H1 (cell line): ENCODE measurements at regions not wholly inside any gene's neighbourhood (a gene's known extent, or its start where the extent isn't known, plus 50 kb on each side); places are given as distances from the start of the nearest gene placed in this dataset.

Source experiments
- CTCF ChIA-PET: fragments of 300-600 bp; sonication (Branson Sonifier 250); formaldehyde crosslinking; loops from one replicate; lab custom pipeline; 2021; ENCODE audit not compliant: partially characterized antibody; lab: Charles Lee
- POLR2A ChIA-PET: fragments of 300-600 bp; sonication (Branson Sonifier 250); formaldehyde crosslinking; loops from one replicate; lab custom pipeline; 2021; ENCODE audit warnings: inconsistent platforms; ENCODE audit not compliant: partially characterized antibody; lab: Charles Lee
- DNase-seq, 2 experiments: peaks; one replicate each; pipeline versions ENCODE4 v3.0.0 to v3.0.0-alpha.2; 2010 to 2022; ENCODE audit warnings: low spot score in 2 of 2, low read depth in 1 of 2, mixed read lengths in 1 of 2
- FAIRE-seq: peaks from 2 replicates; lab custom pipeline; 2011; peaks lifted over from hg19 to GRCh38; lab: Jason Lieb, UNC
- H2AFZ ChIP-seq: 2 replicates; pipeline ENCODE4 v1.8.1; 2012; ENCODE audit warnings: low read length, inconsistent platforms
- H2AK5ac ChIP-seq: 2 replicates; pipeline ENCODE4 v1.6.1; 2013; ENCODE audit warnings: low read depth, low read length
- H2BK120ac ChIP-seq: replicated peaks from 2 replicates; pipeline ENCODE3; 2013; ENCODE audit warnings: low read depth, low read length, inconsistent platforms
- H2BK12ac ChIP-seq: 2 replicates; pipeline ENCODE4 v1.6.1; 2013; ENCODE audit warnings: low read depth, low read length
- H2BK15ac ChIP-seq: 2 replicates; pipeline ENCODE4 v1.6.1; 2013; ENCODE audit warnings: low read length
- H2BK20ac ChIP-seq: 2 replicates; pipeline ENCODE4 v1.6.1; 2013; ENCODE audit warnings: low read length
- H2BK5ac ChIP-seq: 2 replicates; pipeline ENCODE4 v1.6.1; 2013; ENCODE audit warnings: low read depth, low read length
- H3K14ac ChIP-seq: 2 replicates; pipeline ENCODE4 v1.6.1; 2013; ENCODE audit warnings: inconsistent platforms; ENCODE audit not compliant: insufficient read length
- H3K18ac ChIP-seq: 2 replicates; pipeline ENCODE4 v1.6.1; 2013; ENCODE audit warnings: low read length; ENCODE audit errors: extremely low read depth
- H3K23ac ChIP-seq: 2 replicates; pipeline ENCODE4 v1.6.1; 2013; ENCODE audit warnings: inconsistent platforms; ENCODE audit not compliant: insufficient read length
- H3K23me2 ChIP-seq: 2 replicates; pipeline ENCODE4 v1.6.1; 2013; ENCODE audit warnings: low read depth, low read length
- H3K27ac ChIP-seq: 2 replicates; pipeline ENCODE4 v1.6.1; 2011; ENCODE audit warnings: low read depth, low read length, inconsistent platforms
- H3K27me3 ChIP-seq, 4 experiments: replicated peaks in 1 of 4; 1 replicate in 1 of 4; 2 replicates in 3 of 4; pipeline versions ENCODE4 v1.6.1 to v1.8.1; 2011 to 2013; ENCODE audit warnings: low read length in 3 of 4, mild to moderate bottlenecking in 3 of 4, inconsistent platforms in 2 of 4, mixed read lengths in 2 of 4, moderate library complexity in 1 of 4; ENCODE audit not compliant: control insufficient read depth in 3 of 4, insufficient read depth in 3 of 4; ENCODE audit errors: extremely low read depth in 1 of 4
- H3K36me3 ChIP-seq, 4 experiments: 2 replicates each; pipeline versions ENCODE4 v1.6.1 to v1.8.1; 2011 to 2013; ENCODE audit warnings: mild to moderate bottlenecking in 4 of 4, low read length in 3 of 4, moderate library complexity in 2 of 4, control low read depth in 1 of 4, inconsistent platforms in 1 of 4; ENCODE audit not compliant: insufficient read depth in 4 of 4, control insufficient read depth in 2 of 4
- H3K4ac ChIP-seq: replicated peaks from 2 replicates; pipeline ENCODE3; 2013; ENCODE audit warnings: low read length, low read depth, mixed read lengths, inconsistent platforms; ENCODE audit not compliant: insufficient read length
- H3K4me1 ChIP-seq, 4 experiments: replicated peaks in 1 of 4; 1 replicate in 1 of 4; 2 replicates in 3 of 4; pipeline versions ENCODE4 v1.6.1 to v1.8.1; 2011 to 2013; ENCODE audit warnings: low read length in 3 of 4, inconsistent platforms in 2 of 4, mixed read lengths in 1 of 4; ENCODE audit not compliant: insufficient read depth in 4 of 4, control insufficient read depth in 3 of 4
- H3K4me2 ChIP-seq, 2 experiments: 2 replicates each; pipeline versions ENCODE4 v1.6.1 to v1.8.1; 2011 to 2013; ENCODE audit warnings: low read depth in 2 of 2, low read length in 2 of 2, control low read depth in 1 of 2, inconsistent platforms in 1 of 2, mild to moderate bottlenecking in 1 of 2; ENCODE audit not compliant: insufficient read depth in 1 of 2
- H3K4me3 ChIP-seq, 4 experiments: fragments of 200-600, 300-600 bp in 1 of 4; sonication (generic), shearing (Covaris generic), sonication (Bioruptor Twin) in 1 of 4; 2 replicates each; pipeline versions ENCODE4 v1.5.1 to v1.8.1; 2011 to 2016; ENCODE audit warnings: low read length in 4 of 4, low read depth in 3 of 4, control low read depth in 2 of 4, inconsistent platforms in 2 of 4, mild to moderate bottlenecking in 2 of 4, mixed read lengths in 1 of 4, moderate library complexity in 1 of 4; ENCODE audit not compliant: insufficient read depth in 2 of 4; ENCODE audit errors: extremely low read depth in 1 of 4
- H3K56ac ChIP-seq: replicated peaks from 2 replicates; pipeline ENCODE3; 2013; ENCODE audit warnings: low read depth, mild to moderate bottlenecking, mixed read lengths, low read length, inconsistent platforms; ENCODE audit not compliant: insufficient read length
- H3K79me1 ChIP-seq: 2 replicates; pipeline ENCODE4 v1.6.1; 2013; ENCODE audit warnings: low read depth, low read length, control low read depth
- H3K79me2 ChIP-seq, 2 experiments: 2 replicates each; pipeline versions ENCODE4 v1.6.1 to v1.8.1; 2012 to 2013; ENCODE audit warnings: low read length in 2 of 2, mild to moderate bottlenecking in 2 of 2, inconsistent platforms in 1 of 2; ENCODE audit not compliant: insufficient read depth in 2 of 2, control insufficient read depth in 1 of 2
- H3K9ac ChIP-seq, 4 experiments: replicated peaks in 1 of 4; 1 replicate in 1 of 4; 2 replicates in 3 of 4; pipeline versions ENCODE4 v1.6.1 to v1.8.1; 2011 to 2013; ENCODE audit warnings: low read depth in 3 of 4, low read length in 3 of 4, control low read depth in 2 of 4, mild to moderate bottlenecking in 2 of 4, moderate library complexity in 2 of 4, inconsistent platforms in 1 of 4; ENCODE audit errors: extremely low read depth in 1 of 4
- H3K9me3 ChIP-seq, 2 experiments: 2 replicates each; pipeline versions ENCODE4 v1.6.1 to v1.8.1; 2012 to 2013; ENCODE audit warnings: mild to moderate bottlenecking in 2 of 2, moderate library complexity in 2 of 2, control low read depth in 1 of 2, inconsistent platforms in 1 of 2, low read depth in 1 of 2, low read length in 1 of 2, mixed read lengths in 1 of 2; ENCODE audit not compliant: insufficient read depth in 2 of 2
- H4K20me1 ChIP-seq, 2 experiments: replicated peaks in 1 of 2; 2 replicates each; pipeline versions ENCODE3 to v1.8.1; 2011 to 2013; ENCODE audit warnings: inconsistent platforms in 2 of 2, low read length in 2 of 2, mild to moderate bottlenecking in 1 of 2; ENCODE audit not compliant: insufficient read depth in 2 of 2, control insufficient read depth in 1 of 2
- H4K5ac ChIP-seq: 2 replicates; pipeline ENCODE4 v1.6.1; 2013; ENCODE audit warnings: low read length, low read depth, mixed read lengths, inconsistent platforms; ENCODE audit not compliant: insufficient read length
- H4K8ac ChIP-seq: 2 replicates; pipeline ENCODE4 v1.8.0; 2013; ENCODE audit warnings: mild to moderate bottlenecking, moderate library complexity, low read length, inconsistent platforms; ENCODE audit not compliant: insufficient read depth; ENCODE audit errors: extremely low read depth
- H4K91ac ChIP-seq: replicated peaks from 2 replicates; pipeline ENCODE3; 2013; ENCODE audit warnings: low read length, mixed read lengths, inconsistent platforms; ENCODE audit not compliant: insufficient read length
- ATF3 ChIP-seq: IDR thresholded peaks from 2 replicates; pipeline ENCODE4 v1.6.1; 2011; ENCODE audit warnings: low read depth, mild to moderate bottlenecking, low read length; ENCODE audit not compliant: insufficient read depth
- CEBPB ChIP-seq: IDR thresholded peaks from 2 replicates; pipeline ENCODE4 v1.6.1; 2012; ENCODE audit warnings: low read depth, low read length
- FOSL1 ChIP-seq: IDR thresholded peaks from 2 replicates; pipeline ENCODE4 v1.6.1; 2011; ENCODE audit warnings: mild to moderate bottlenecking, low read depth, low read length, moderate library complexity; ENCODE audit not compliant: insufficient read depth
- PHF8 ChIP-seq: fragments of 200-600 bp; sonication (generic); conservative IDR thresholded peaks from 2 replicates; pipeline ENCODE4 v1.7.1; 2012; ENCODE audit warnings: low read depth, mild to moderate bottlenecking, inconsistent platforms, low read length, moderate library complexity
- SP4 ChIP-seq: IDR thresholded peaks from 2 replicates; pipeline ENCODE4 v1.6.1; 2012; ENCODE audit warnings: low read length, inconsistent platforms
- SRF ChIP-seq: IDR thresholded peaks from 2 replicates; pipeline ENCODE4 v1.6.1; 2011; ENCODE audit warnings: mild to moderate bottlenecking, low read depth, low read length, moderate library complexity
- TEAD4 ChIP-seq: IDR thresholded peaks from 2 replicates; pipeline ENCODE4 v1.6.1; 2012; ENCODE audit warnings: low read depth, low read length, inconsistent platforms, mixed read lengths
- WGBS, 2 experiments: shearing (Covaris generic) in 1 of 2; methylation state at CpG; one replicate each; pipeline versions ENCODE4 v1.1.6 to v1.1.7; 2013 to 2015; ENCODE audit warnings: low lambda C conversion rate in 2 of 2, mixed read lengths in 2 of 2, inconsistent platforms in 1 of 2, low coverage in 1 of 2, missing lambda C conversion rate in 1 of 2; ENCODE audit not compliant: insufficient replicate concordance in 2 of 2, insufficient coverage in 1 of 2, insufficient read length in 1 of 2; ENCODE audit errors: extremely low coverage in 1 of 2, missing lambda C conversion rate in 1 of 2; 5-methylcytosine and 5-hydroxymethylcytosine counted together

GRCh38 chr14:65948302-65948701 is 535.8 kb downstream of the FUT8 start:
- Histone ChIP-seq H2AFZ (no peak overlapping the region), H3K9me3 (no peaks in the 10 kb centered on the region), H2BK120ac (no peak overlapping the region), H3K4ac (no peak overlapping the region), H3K23me2 (no peaks in the 10 kb centered on the region), H4K20me1 (no peaks in the 10 kb centered on the region), H4K91ac (peak overlapping the region; percentile 47), H3K4me3 (no peak overlapping the region), H3K79me1 (no peaks in the 10 kb centered on the region), H3K79me2 (no peaks in the 10 kb centered on the region), H3K27me3 (no peaks in the 10 kb centered on the region)
- 82% methylated on average over 8 of the region's 8 CpGs; no CpG with 5 or more reads in 1 of the 2 experiments for WGBS, 2 experiments
- no peak for FAIRE-seq
- DNase-seq = no peak
- peak; percentile 27; the same call in 1 of the 2 replicates for TF ChIP-seq TEAD4
- TF ChIP-seq FOSL1 = no peak
- no peak for TF ChIP-seq ATF3
- no peak for TF ChIP-seq SRF
- no peak for TF ChIP-seq PHF8
- no peak for TF ChIP-seq SP4
- no peak for TF ChIP-seq CEBPB
- TF ChIP-seq, all 59 proteins: peak for 1
- H2AK5ac ChIP-seq = no peak overlapping the region
- H3K36me3 ChIP-seq = no peaks in the 10 kb centered on the region; a peak in 1 of 8 replicates
- no peak overlapping the region for H3K27ac ChIP-seq
- H3K14ac ChIP-seq = no peak overlapping the region
- H4K8ac ChIP-seq = peak overlapping the region; percentile 62; the same call in 1 of the 2 replicates
- H2BK12ac ChIP-seq = peak overlapping the region; percentile 86; the same call in 1 of the 2 replicates
- ChIA-PET POLR2A (no interaction called here), CTCF (interaction anchor here (0.7 to 5.7 kb wide), 8 partner anchors 11 to 647 kb away, joined by 3 to 62 read pairs (median 3); no protein-coding TSS in a partner anchor)
- H2BK20ac ChIP-seq = 0 out of 2 replicates have a peak overlapping the region, but pooled peaks have one; percentile 43
- 0 out of 2 replicates have a peak overlapping the region, but pooled peaks have one; percentile 39 for H3K18ac ChIP-seq
- no peak overlapping the region for H3K9ac ChIP-seq
- H2BK15ac ChIP-seq = peak overlapping the region; percentile 51; the same call in 1 of the 2 replicates
- peaks cover 0 to 2% (median 0%) of the 10 kb centered on the region in 4 experiments; a peak in 3 of 7 replicates for H3K4me1 ChIP-seq
- no peak overlapping the region for H3K4me2 ChIP-seq
- H4K5ac ChIP-seq = no peak overlapping the region
- H3K23ac ChIP-seq = no peak overlapping the region
- H3K56ac ChIP-seq = no peak overlapping the region
- H2BK5ac ChIP-seq = peak overlapping the region; percentile 47; the same call in 1 of the 2 replicates
